ENCODE measurements at regions not wholly inside any gene's neighbourhood (a gene's known extent, or its start where the extent isn't known, plus 50 kb on each side); places are given as distances from the start of the nearest gene placed in this dataset.

GRCh38 chr6:9417400-9417799 is 982.1 kb upstream of the SLC35B3 start:
- DNase-seq (ENCODE audit: low read depth in 4 of 4, low spot score in 1 of 4) = no peak

GRCh38 chr6:9412951-9413559 is 977.7 kb upstream of the SLC35B3 start:
- DNase-seq (ENCODE audit: low read depth in 4 of 4, low spot score in 1 of 4) = no peak

- DNase-seq (ENCODE audit: low read depth in 4 of 4, low spot score in 1 of 4) = no peak
Measured at GRCh38 chr6:9409126-9409525, 973.8 kb upstream of the SLC35B3 start.

- no peak for DNase-seq (ENCODE audit: low read depth in 4 of 4, low spot score in 1 of 4)
Measured at GRCh38 chr6:9408402-9409117, 973.2 kb upstream of the SLC35B3 start.

DNA sequence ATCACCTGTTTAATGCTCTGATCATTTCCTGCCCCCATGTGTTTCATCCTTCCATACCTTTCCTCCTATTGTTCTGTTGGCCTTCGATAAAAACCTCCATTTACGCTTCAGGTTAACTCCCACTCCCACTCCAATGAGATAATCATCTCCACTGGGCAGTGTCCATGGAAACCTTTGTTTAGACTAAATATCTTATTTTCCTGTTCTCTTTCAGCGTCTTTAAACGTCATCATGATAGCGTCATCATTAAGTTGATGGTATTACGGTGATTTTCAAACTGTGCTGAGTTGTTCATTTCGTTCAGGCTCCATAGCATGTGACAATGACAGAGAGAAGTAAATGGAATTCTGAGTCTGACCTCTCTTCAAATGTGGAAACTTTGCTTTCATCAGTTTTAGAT is 970.5 kb upstream of the SLC35B3 start:
- no peak for DNase-seq (ENCODE audit: low read depth in 4 of 4, low spot score in 1 of 4)

- no peak for DNase-seq (ENCODE audit: low read depth in 4 of 4, low spot score in 1 of 4)
Measured at GRCh38 chr6:9405369-9405768, 970.0 kb upstream of the SLC35B3 start.

GRCh38 chr6:9404351-9405146 is 969.2 kb upstream of the SLC35B3 start:
- no peak for DNase-seq (ENCODE audit: low read depth in 4 of 4, low spot score in 1 of 4)

- DNase-seq (ENCODE audit: low read depth in 4 of 4, low spot score in 1 of 4) = no peak
Measured at GRCh38 chr6:9403736-9404135, 968.4 kb upstream of the SLC35B3 start.

DNA sequence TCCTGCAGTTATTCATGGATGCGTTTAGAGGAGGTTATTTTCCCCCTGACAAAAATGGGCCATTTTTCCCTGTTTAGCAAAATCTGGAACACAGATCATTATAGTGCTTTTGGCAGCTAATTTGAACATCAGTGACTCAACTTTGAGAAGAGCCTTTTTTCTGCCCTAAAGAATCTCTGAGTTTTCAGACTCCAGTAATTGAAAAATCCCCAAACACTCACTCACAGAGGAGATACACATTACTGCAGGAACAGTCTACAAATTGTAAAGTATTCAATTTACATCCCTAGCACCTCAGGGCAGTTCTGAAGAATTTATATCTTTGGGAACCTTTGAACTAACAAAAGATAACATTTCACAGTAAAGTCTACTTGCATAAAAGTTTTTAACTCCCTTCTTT is 966.6 kb upstream of the SLC35B3 start:
- no peak for DNase-seq (ENCODE audit: low read depth in 4 of 4, low spot score in 1 of 4)

- DNase-seq (ENCODE audit: low read depth in 4 of 4, low spot score in 1 of 4) = no peak
Measured at GRCh38 chr6:9399916-9400315, 964.6 kb upstream of the SLC35B3 start.

DNA sequence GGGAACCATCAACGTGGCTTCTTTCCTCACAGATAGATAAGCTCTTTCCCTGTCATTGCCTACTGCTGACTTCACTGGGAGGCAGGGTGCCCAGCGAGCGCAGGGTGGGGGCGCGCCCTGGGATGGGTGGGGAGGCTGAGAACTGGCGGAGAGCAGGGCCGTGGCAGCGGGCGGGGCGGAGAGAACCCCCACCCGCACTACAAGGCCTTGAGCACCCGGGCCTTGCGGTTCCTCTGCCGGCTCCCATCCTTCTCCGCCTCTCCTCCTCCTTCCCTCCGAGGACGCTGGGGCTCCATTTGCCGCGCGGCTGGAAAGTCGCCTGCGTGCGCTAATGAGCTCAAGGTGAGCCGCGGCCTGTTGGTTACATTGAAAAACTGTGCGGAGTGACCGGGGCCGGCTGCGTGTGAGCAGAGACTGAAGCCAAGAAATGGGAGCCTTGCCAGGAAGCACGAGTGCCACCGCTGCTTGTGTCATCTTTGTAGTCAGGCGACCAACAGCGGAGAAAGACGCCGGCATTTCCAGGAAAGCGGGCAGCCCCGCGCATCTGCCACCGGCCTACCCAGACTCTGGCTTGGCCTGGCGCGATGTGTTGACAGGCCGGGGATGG is 963.5 kb upstream of the SLC35B3 start:
- no peak for DNase-seq (ENCODE audit: low read depth in 4 of 4, low spot score in 1 of 4)

GRCh38 chr6:9398071-9398766 is 962.9 kb upstream of the SLC35B3 start:
- DNase-seq (ENCODE audit: low read depth in 4 of 4, low spot score in 1 of 4) = no peak

DNA sequence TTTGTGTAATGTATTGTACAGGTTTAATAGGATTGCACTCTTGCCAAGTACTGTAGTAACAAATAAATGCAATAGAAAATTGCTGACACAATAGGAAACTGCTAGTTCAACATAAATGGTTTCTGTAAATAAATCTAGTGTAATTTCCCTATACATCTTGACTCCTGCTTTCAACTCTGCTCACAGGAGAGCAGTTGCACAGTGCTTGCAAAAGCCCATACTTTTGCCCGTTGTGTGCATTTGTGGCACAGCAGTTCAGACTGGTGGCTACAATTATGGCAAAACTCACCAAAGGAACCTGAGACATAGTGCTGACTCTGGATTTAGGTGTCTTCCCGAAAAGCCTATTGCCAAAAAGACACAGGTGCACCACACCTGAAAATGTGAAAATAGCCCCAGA is 953.3 kb upstream of the SLC35B3 start:
- no peak for DNase-seq (ENCODE audit: low read depth in 4 of 4, low spot score in 1 of 4)

- DNase-seq (ENCODE audit: low read depth in 4 of 4, low spot score in 1 of 4) = no peak
Measured at GRCh38 chr6:9380568-9380967, 945.2 kb upstream of the SLC35B3 start.

DNA sequence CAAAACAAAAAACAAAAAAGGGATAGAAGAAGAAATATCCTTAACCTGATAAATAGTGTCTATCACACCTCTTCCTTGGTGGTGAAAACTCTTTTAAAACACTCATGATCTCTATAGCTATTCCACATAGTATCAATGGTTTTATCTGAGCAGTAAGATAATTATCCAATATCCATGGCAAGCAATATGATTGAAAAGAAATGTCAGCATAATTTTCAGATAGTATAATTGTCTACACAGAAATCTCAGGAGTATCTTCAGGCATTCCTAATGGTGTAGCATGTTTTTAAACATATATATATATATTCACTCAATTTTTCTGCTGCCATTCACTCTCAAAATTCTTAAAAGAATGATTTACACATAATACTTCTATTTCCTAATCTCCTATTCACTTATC is 938.0 kb upstream of the SLC35B3 start:
- DNase-seq (ENCODE audit: low read depth in 4 of 4, low spot score in 1 of 4) = no peak

DNA sequence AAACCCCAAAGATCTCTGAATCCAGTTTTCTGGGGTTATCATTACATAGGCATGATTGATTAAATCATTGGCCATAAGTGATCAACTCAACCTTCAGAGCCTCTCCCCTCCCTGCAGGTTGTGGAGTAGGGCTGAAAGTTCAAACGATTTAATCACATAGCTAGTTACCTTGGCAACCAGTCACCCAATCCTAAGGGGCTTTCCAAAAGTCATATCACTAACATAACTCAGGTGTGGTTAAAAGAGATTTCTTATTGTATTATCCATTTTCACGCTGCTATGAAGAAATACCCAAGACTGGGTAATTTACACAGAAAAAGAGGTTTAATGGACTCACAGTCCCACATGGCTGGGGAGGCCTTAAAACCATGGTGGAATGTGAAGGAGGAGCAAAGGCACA is 935.1 kb upstream of the SLC35B3 start:
- no peak for DNase-seq (ENCODE audit: low read depth in 4 of 4, low spot score in 1 of 4)

GRCh38 chr6:9365378-9365777 is 930.0 kb upstream of the SLC35B3 start:
- DNase-seq (ENCODE audit: low read depth in 4 of 4, low spot score in 1 of 4) = no peak

- DNase-seq (ENCODE audit: low read depth in 4 of 4, low spot score in 1 of 4) = no peak
Measured at GRCh38 chr6:9361749-9362148, 926.4 kb upstream of the SLC35B3 start.

- DNase-seq (ENCODE audit: low read depth in 4 of 4, low spot score in 1 of 4) = no peak
Measured at GRCh38 chr6:9360881-9361280, 925.5 kb upstream of the SLC35B3 start.

DNA sequence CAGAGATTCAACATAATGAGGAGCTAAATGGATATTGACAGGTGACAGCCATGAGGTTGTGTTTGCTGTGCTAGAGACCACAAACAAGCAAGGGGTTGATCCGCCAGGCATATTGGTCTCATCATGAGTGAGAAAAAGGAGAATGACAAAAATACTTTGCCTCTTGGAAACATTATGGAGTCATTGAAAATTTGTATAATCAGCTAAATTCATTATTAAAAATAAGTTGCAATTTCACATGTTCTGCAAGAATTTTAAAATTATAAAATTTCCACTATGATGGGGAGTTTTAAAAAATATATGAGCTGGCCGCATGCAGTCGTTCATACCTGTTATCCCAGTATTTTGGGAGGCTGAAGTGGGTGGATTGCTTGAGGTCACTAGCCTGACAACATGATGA is 912.3 kb upstream of the SLC35B3 start:
- DNase-seq (ENCODE audit: low read depth in 4 of 4, low spot score in 1 of 4) = no peak

GRCh38 chr6:9346923-9347322 is 911.6 kb upstream of the SLC35B3 start:
- DNase-seq (ENCODE audit: low read depth in 4 of 4, low spot score in 1 of 4) = no peak

All from stimulated activated CD4-positive, alpha-beta T cell treated with anti-CD3 and anti-CD28 coated beads, Interleukin-1b, Interleukin-23, amount 100 ng/mL, for 24 hours (primary cell).